SK-N-SH treated with all-trans-retinoic acid at 6 μM for 48 hours (cell line): ENCODE measurements at regions not wholly inside any gene's neighbourhood (a gene's known extent, or its start where the extent isn't known, plus 50 kb on each side); places are given as distances from the start of the nearest gene placed in this dataset.

Source experiments
- PATZ1 ChIP-seq: fragments of 250-450 bp; sonication (Bioruptor Pico); IDR thresholded peaks from 2 replicates; pipeline ENCODE4 v1.8.0; 2020; ENCODE audit warnings: mild to moderate bottlenecking, moderate library complexity, borderline replicate concordance
- TOX ChIP-seq: fragments of 250-450 bp; sonication (Bioruptor Pico); IDR thresholded peaks from 2 replicates; pipeline ENCODE4 v1.8.0; 2021; ENCODE audit warnings: mild to moderate bottlenecking, moderate library complexity, borderline replicate concordance
- ZFP30 ChIP-seq: fragments of 450-650 bp; formaldehyde crosslinking; IDR thresholded peaks from 2 replicates; pipeline ENCODE4 v1.5.0; 2022; ENCODE audit warnings: mild to moderate bottlenecking, moderate library complexity
- ZNF70 ChIP-seq: fragments of 450-650 bp; formaldehyde crosslinking; IDR thresholded peaks from 2 replicates; pipeline ENCODE4 v1.5.0; 2020; ENCODE audit warnings: mild to moderate bottlenecking, moderate library complexity

- TF ChIP-seq PATZ1 (CRISPR knock-in tag) (no peak), TOX (CRISPR knock-in tag) (no peak), ZNF70 (CRISPR knock-in tag) (no peak), ZFP30 (CRISPR knock-in tag) (no peak)
Measured at GRCh38 chr5:71955723-71956122, 151.6 kb upstream of the MAP1B start.
